GM12875 (cell line): ENCODE measurements at regions not wholly inside any gene's neighbourhood (a gene's known extent, or its start where the extent isn't known, plus 50 kb on each side); places are given as distances from the start of the nearest gene placed in this dataset.

Source experiments
- H3K4me3 ChIP-seq: one replicate; pipeline ENCODE4 v1.5.1; 2011; ENCODE audit warnings: low read depth, low read length, control low read depth
- TF ChIP-seq, protein P1 (sequence below): IDR thresholded peaks from 2 replicates; pipeline ENCODE4 v1.5.1; 2011; ENCODE audit warnings: low read depth, mild to moderate bottlenecking, control low read depth, inconsistent platforms, low read length, moderate library complexity, borderline replicate concordance; ENCODE audit not compliant: insufficient read depth

GRCh38 chr5:146940295-146940694 lies 61.7 kb upstream of the PPP2R2B start:
- no peak overlapping the region for H3K4me3 ChIP-seq
- TF ChIP-seq, protein P1, sequence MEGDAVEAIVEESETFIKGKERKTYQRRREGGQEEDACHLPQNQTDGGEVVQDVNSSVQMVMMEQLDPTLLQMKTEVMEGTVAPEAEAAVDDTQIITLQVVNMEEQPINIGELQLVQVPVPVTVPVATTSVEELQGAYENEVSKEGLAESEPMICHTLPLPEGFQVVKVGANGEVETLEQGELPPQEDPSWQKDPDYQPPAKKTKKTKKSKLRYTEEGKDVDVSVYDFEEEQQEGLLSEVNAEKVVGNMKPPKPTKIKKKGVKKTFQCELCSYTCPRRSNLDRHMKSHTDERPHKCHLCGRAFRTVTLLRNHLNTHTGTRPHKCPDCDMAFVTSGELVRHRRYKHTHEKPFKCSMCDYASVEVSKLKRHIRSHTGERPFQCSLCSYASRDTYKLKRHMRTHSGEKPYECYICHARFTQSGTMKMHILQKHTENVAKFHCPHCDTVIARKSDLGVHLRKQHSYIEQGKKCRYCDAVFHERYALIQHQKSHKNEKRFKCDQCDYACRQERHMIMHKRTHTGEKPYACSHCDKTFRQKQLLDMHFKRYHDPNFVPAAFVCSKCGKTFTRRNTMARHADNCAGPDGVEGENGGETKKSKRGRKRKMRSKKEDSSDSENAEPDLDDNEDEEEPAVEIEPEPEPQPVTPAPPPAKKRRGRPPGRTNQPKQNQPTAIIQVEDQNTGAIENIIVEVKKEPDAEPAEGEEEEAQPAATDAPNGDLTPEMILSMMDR, result no peak

GRCh38 chr5:146944019-146944418 lies 65.5 kb upstream of the PPP2R2B start:
- TF ChIP-seq, protein P1, result no peak
- H3K4me3 ChIP-seq, result no peak overlapping the region

GRCh38 chr5:146944764-146945616 lies 66.4 kb upstream of the PPP2R2B start:
- TF ChIP-seq, protein P1, result no peak
- H3K4me3 ChIP-seq, result no peak overlapping the region

DNA sequence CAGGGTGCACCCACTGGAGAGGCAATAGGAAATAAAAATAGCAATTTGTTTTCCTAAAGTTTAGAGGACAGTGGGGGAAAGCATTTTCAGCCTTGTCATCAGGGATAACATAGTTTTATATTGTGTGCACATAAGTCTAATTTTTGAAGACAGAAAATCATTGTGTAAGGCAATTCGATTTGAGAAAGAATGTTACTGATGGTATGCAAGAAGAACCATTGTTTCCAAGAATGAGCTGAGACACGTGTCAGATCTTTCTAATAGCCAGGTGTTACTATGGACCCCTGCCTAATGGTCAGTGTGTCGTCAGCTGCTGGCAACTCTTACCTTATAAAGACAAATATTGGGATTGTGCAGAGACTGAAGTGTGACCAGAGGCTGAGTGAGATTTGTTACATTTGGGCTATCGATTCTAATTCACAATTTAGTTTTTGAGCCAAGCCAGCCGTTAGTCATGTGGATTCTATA lies 67.1 kb upstream of the PPP2R2B start:
- TF ChIP-seq, protein P1, result no peak
- H3K4me3 ChIP-seq, result no peak overlapping the region

- H3K4me3 ChIP-seq, result no peak overlapping the region
- TF ChIP-seq, protein P1, result 0 out of 2 replicates have a peak, but pooled peaks have one; percentile 22
Measured at GRCh38 chr5:146947181-146947941, 68.8 kb upstream of the PPP2R2B start.

GRCh38 chr5:146948666-146949065 lies 70.1 kb upstream of the PPP2R2B start:
- no peak overlapping the region for H3K4me3 ChIP-seq
- TF ChIP-seq, protein P1, result no peak
